ENCODE measurements at regions not wholly inside any gene's neighbourhood (a gene's known extent, or its start where the extent isn't known, plus 50 kb on each side); places are given as distances from the start of the nearest gene placed in this dataset.

DNA sequence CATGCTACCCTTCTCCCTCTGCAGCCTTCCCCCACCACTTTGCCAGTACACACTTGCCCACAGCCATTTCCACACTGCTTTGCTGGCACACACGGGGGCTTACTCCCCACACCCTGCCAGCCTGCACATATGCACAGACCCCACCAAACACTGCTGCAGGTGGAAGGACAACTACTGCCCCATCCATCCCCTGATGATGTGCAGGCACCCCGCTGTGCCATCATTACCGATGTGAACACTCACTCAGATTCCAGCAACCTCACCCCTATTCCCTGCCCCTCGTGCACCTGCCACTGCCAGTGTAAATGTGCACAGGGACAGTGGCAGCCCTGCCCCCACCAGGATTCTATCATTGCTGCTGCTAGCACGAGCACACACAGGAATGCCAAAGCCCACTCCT is 1400.8 kb upstream of the DDX18 start:
- in situ Hi-C loops (cut with MboI; ENCODE audit: low pct_unique_long_range_greater_than_20kb in 2 of 9, low sequenced_read_pairs in 9 of 9, unreplicated experiment in 9 of 9), result no loop called here

DNA sequence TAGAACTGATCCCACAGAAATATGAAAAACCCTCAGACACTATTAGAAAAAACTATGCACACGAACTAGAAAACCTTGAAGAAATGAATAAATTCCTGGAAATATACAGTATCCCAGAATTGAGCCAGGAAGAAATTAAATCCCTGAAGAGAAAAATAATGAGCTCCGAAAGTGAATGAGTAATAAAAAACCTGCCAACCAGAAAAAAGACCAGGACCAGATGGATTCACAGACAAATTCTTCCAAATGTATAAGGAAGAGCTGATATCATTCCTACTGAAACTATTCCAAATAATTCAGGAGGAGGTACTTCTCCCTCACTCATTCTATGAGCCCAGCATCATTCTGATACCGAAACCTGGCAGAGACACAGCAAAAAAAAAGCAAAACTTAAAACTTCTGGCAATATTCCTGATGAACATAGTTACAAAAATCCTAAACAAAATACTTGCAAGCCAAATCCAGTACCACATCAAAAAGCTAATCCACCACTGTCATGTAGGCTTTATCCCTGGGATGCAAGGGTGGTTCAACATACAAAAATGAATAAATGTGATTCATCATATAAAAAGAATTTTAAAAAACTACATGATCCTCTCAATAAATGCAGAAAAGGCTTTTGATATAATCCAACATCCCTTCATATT is 1397.6 kb upstream of the DDX18 start:
- no peak overlapping the region for H3K27ac ChIP-seq
- ATAC-seq (replicated peaks in 6 of 8), result no peak
- 3 to 89% (median 72%) methylated on average over 1 to 3 of the region's 3 CpGs; no CpG with 5 or more reads in 1 of the 10 experiments for WGBS, 10 experiments
- in situ Hi-C loops (cut with MboI; ENCODE audit: low pct_unique_long_range_greater_than_20kb in 2 of 9, low sequenced_read_pairs in 9 of 9, unreplicated experiment in 9 of 9), result no loop called here
- no peaks in the 10 kb centered on the region for H3K4me1 ChIP-seq (replicated peaks in 1 of 2)
- H3K4me3 ChIP-seq, result no peak overlapping the region

More for the DNA sequence above, 1400.8 kb upstream of the DDX18 start:
- no peak overlapping the region for H3K4me3 ChIP-seq
- no peaks in the 10 kb centered on the region for H3K4me1 ChIP-seq (replicated peaks in 1 of 2)
- no peak for ATAC-seq (replicated peaks in 6 of 8)
- H3K27ac ChIP-seq, result no peak overlapping the region
- WGBS, 10 experiments, result 0 to 100% (median 78%) methylated on average over 1 to 4 of the region's 5 CpGs; no CpG with 5 or more reads in 3 of the 10 experiments

DNA sequence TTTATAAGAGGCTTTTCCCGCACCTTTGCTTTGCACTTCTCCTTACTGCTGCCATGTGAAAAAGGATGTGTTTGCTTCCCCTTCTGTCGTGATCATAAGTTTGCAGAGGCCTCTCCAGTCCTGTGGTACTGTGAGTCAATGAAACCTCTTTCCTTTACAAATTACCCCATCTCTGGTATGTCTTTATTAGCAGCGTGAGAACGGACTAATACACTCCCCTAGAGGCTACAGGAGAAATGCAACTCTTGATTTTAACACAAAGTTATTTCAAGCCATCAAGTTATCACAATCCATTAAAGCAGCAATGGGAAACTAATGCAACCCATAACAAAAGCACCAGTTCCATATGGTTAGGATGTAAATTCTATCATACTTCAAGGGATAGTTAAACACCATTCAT is 1378.8 kb upstream of the DDX18 start:
- ATAC-seq (replicated peaks in 6 of 8), result peak in 1 of 8 experiments; percentile 29
- no peaks in the 10 kb centered on the region for H3K4me1 ChIP-seq (replicated peaks in 1 of 2)
- WGBS, 10 experiments, result 0 to 100% (median 53%) methylated on average over 1 to 3 of the region's 4 CpGs; no CpG with 5 or more reads in 3 of the 10 experiments
- in situ Hi-C loops (cut with MboI; ENCODE audit: low pct_unique_long_range_greater_than_20kb in 2 of 9, low sequenced_read_pairs in 9 of 9, unreplicated experiment in 9 of 9), result no loop called here
- H3K4me3 ChIP-seq, result no peak overlapping the region
- H3K27ac ChIP-seq, result no peak overlapping the region

DNA sequence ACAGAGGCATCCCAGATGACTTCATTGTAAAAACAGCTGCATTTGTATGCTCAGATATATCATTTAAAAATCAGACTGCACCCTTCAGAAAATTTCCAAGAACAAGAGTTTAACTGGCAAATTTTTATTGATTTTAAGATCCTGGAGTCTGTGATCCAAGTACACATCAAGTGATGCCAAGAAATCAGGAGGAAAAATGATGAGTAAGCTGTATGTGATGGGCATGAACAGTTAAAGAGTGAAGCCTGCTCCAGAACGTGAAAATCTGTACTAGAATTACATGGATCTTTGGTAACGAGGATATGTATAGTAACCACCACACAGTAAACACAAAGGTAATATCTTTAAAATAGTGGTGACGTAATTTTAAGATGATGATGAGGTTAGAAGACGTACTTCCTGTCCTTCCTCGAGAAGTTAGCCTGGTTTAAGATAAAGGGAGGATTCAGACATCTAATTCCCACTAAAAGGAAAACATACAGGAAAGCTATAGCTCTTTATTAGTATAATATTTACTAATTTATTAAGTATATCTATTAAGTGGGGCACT is 1374.3 kb upstream of the DDX18 start:
- no peak for ATAC-seq (replicated peaks in 6 of 8)
- no peaks in the 10 kb centered on the region for H3K4me1 ChIP-seq (replicated peaks in 1 of 2)
- in situ Hi-C loops (cut with MboI; ENCODE audit: low pct_unique_long_range_greater_than_20kb in 2 of 9, low sequenced_read_pairs in 9 of 9, unreplicated experiment in 9 of 9), result no loop called here
- whole genome bisulfite sequencing, 10 experiments, result 3 to 100% (median 56%) methylated on average over 1 to 5 of the region's 5 CpGs; no CpG with 5 or more reads in 1 of the 10 experiments
- no peak overlapping the region for H3K4me3 ChIP-seq
- H3K27ac ChIP-seq, result no peak overlapping the region

DNA sequence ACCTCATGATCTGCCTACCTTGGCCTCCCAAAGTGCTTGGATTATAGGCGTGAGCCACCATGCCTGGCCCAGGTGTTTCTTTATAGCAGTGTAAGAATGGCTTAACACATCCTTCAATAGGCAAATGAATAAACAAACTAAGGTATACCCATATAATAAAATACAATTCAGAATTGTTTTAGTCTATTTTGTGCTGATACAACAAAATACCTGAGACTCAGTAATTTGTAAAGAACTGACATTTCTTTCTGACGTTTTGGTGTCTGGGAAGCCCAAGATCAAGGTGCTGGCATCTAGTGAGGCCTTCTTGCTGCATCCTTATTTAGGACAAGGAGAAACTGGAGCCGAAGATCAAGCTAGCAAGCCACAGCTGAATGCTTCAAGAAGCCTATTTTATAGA is 1372.1 kb upstream of the DDX18 start:
- 0 to 79% (median 42%) methylated on average over 1 to 3 of the region's 3 CpGs for WGBS, 10 experiments
- Histone ChIP-seq H3K4me3 (no peak overlapping the region), H3K4me1 (replicated peaks in 1 of 2) (no peaks in the 10 kb centered on the region), H3K27ac (no peak overlapping the region)
- no peak for ATAC-seq (replicated peaks in 6 of 8)
- in situ Hi-C loops (cut with MboI; ENCODE audit: low pct_unique_long_range_greater_than_20kb in 2 of 9, low sequenced_read_pairs in 9 of 9, unreplicated experiment in 9 of 9), result no loop called here

DNA sequence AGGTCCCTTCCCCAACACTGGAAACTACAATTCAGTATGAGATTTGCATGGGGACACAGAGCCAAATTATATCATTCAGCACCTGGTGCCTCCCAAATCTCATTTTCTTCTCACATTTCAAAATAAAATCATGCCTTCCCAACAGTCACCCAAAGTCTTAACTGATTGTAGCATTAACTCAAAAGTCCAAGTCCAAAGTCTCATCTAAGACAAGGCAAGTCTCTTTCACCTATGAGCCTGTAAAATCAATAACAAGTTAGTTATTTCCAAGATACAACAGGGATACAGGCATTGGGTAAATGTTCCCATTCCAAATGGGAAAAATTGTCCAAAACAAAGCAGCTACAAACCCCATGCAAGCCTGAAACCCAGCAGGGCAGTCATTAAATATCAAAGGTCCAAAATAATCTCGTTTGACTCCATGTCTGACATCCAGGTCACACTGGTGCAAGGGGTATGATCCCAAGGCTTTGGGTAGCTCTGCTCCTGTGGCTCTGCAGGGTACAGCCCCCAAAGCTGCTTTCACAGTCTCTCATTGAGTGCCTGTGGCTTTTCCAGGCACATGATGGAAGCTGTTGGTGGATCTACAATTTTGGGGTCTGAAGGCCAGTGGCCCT is 1370.1 kb upstream of the DDX18 start:
- in situ Hi-C loops (cut with MboI; ENCODE audit: low pct_unique_long_range_greater_than_20kb in 2 of 9, low sequenced_read_pairs in 9 of 9, unreplicated experiment in 9 of 9), result no loop called here
- no peaks in the 10 kb centered on the region for H3K4me1 ChIP-seq (replicated peaks in 1 of 2)
- H3K4me3 ChIP-seq, result no peak overlapping the region
- 0 to 60% (median 43%) methylated on average over 1 of the region's 1 CpG; no CpG with 5 or more reads in 5 of the 10 experiments for WGBS, 10 experiments
- ATAC-seq (replicated peaks in 6 of 8), result no peak
- no peak overlapping the region for H3K27ac ChIP-seq

DNA sequence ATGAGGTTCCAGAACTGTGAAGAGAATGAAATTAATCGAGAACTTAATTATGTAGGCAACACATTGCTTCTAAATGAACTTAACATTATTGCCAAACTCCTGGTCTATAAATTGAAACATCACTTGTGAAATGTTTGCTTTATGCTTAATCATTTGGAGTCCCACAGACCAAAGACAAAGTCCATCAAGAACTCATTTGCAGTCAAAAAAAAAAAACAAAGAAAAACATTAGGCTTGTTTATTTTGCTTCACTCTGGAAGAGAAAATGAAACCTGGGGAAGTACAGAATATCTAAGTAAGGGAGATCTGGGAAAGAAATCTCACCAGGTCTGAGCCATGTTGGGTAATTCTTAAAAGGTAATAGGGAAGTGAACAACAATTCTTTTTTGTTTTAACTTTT is 1363.5 kb upstream of the DDX18 start:
- Histone ChIP-seq H3K27ac (no peak overlapping the region), H3K4me1 (replicated peaks in 1 of 2) (no peaks in the 10 kb centered on the region), H3K4me3 (no peak overlapping the region)
- no peak for ATAC-seq (replicated peaks in 6 of 8)
- in situ Hi-C loops (cut with MboI; ENCODE audit: low pct_unique_long_range_greater_than_20kb in 2 of 9, low sequenced_read_pairs in 9 of 9, unreplicated experiment in 9 of 9), result no loop called here
- WGBS, 10 experiments, result 0 to 100% (median 50%) methylated on average over 1 of the region's 1 CpG; no CpG with 5 or more reads in 1 of the 10 experiments

DNA sequence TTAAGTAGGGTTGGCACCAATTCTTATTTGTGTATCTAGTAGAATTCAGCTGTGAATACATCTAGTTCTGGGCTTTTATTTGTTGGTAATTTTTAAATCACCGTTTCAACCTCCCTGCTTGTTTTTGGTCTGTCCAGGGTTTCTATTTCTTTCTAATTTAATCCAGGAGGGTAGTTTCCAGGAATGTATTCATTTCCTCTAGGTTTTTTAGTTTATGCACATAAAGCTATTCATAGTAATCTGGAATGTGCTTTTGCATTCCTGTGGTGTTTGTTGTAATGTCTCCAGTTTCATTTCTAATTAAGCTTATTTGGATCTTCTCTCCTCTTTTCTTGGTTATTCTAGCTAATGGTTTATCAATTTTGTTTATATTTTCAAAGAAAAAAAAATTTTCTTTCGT is 1361.8 kb upstream of the DDX18 start:
- H3K4me1 ChIP-seq (replicated peaks in 1 of 2), result no peaks in the 10 kb centered on the region

DNA sequence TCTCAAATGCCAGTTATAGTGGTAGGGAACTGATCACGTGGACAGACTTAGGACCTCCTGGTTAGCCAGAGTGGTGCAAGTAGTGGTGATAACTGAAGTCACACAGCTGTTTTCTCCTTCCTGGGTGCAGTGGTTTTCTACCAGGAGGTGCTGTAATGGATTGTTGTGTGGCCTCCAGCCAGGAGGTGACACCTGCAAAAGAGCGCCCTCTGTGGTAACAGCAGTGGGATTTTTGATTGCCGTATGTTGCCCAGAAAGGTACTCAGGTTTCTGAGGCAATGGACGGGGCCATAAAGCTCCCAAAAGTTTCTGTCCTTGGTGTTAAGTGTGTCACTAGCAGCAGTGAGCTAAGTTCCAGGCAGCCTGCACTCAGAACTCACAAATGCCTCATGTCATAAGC is 1358.1 kb upstream of the DDX18 start:
- no peak for ATAC-seq (replicated peaks in 6 of 8)
- 8 to 100% (median 89%) methylated on average over 1 to 4 of the region's 4 CpGs; no CpG with 5 or more reads in 6 of the 10 experiments for WGBS, 10 experiments
- Histone ChIP-seq H3K4me3 (no peak overlapping the region), H3K27ac (no peak overlapping the region), H3K4me1 (replicated peaks in 1 of 2) (no peaks in the 10 kb centered on the region)
- in situ Hi-C loops (cut with MboI; ENCODE audit: low pct_unique_long_range_greater_than_20kb in 2 of 9, low sequenced_read_pairs in 9 of 9, unreplicated experiment in 9 of 9), result no loop called here

More for the DNA sequence above, 1361.8 kb upstream of the DDX18 start:
- in situ Hi-C loops (cut with MboI; ENCODE audit: low pct_unique_long_range_greater_than_20kb in 2 of 9, low sequenced_read_pairs in 9 of 9, unreplicated experiment in 9 of 9), result no loop called here
- Histone ChIP-seq H3K27ac (no peak overlapping the region), H3K4me3 (no peak overlapping the region)
- 0 to 80% (median 32%) methylated on average over 1 to 2 of the region's 2 CpGs for WGBS, 10 experiments
- peak in 3 of 8 experiments; percentile 89 to 96 (median 95) for ATAC-seq (replicated peaks in 6 of 8)

DNA sequence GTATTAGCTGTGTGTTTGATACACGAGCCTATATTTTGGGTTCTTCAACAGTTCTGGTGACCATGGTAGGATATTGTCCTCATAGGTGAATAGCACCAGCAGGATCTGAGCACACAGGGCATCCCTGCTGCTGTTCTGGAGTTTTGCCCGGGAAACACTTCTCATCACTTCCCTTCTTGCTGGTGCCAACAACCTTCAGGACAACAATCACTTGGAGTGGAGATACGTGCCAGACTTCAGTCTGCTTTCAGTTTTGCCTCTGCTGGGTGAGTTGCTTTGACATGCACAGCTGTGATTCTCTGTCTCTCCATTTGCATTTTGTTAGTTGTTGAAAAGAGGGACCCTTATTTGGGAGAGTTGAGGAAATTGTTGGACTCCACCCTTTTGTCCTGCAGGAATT is 1347.2 kb upstream of the DDX18 start:
- WGBS, 10 experiments, result 0 to 50% (median 23%) methylated on average over 1 to 3 of the region's 3 CpGs; no CpG with 5 or more reads in 6 of the 10 experiments
- in situ Hi-C loops (cut with MboI; ENCODE audit: low pct_unique_long_range_greater_than_20kb in 2 of 9, low sequenced_read_pairs in 9 of 9, unreplicated experiment in 9 of 9), result no loop called here
- Histone ChIP-seq H3K4me1 (replicated peaks in 1 of 2) (no peaks in the 10 kb centered on the region), H3K27ac (no peak overlapping the region), H3K4me3 (no peak overlapping the region)
- peak in 1 of 8 experiments; percentile 25 for ATAC-seq (replicated peaks in 6 of 8)

DNA sequence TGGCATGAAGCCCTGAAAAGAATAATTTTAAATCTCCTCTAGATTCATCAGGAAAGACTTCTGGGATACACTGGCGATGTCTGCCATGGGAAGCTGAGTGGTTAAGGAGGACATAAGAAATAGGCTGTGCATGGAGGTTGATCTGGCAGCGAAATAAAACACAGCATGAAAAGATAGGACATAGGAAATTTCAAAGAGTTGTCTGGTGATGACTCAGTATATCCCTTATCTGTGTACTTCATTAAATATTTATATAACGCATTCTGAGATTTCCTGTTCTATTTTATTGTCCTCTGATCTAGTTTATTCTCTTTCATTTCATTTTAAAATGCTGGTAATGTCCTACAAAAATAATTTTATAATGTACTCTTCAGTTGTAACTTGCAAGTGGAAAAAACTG is 1337.3 kb upstream of the DDX18 start:
- ATAC-seq (replicated peaks in 6 of 8), result no peak
- no peaks in the 10 kb centered on the region for H3K4me1 ChIP-seq (replicated peaks in 1 of 2)
- no peak overlapping the region for H3K4me3 ChIP-seq
- no peak overlapping the region for H3K27ac ChIP-seq
- 0 to 100% (median 86%) methylated on average over 1 to 3 of the region's 3 CpGs; no CpG with 5 or more reads in 1 of the 10 experiments for WGBS, 10 experiments
- in situ Hi-C loops (cut with MboI; ENCODE audit: low pct_unique_long_range_greater_than_20kb in 2 of 9, low sequenced_read_pairs in 9 of 9, unreplicated experiment in 9 of 9), result no loop called here

DNA sequence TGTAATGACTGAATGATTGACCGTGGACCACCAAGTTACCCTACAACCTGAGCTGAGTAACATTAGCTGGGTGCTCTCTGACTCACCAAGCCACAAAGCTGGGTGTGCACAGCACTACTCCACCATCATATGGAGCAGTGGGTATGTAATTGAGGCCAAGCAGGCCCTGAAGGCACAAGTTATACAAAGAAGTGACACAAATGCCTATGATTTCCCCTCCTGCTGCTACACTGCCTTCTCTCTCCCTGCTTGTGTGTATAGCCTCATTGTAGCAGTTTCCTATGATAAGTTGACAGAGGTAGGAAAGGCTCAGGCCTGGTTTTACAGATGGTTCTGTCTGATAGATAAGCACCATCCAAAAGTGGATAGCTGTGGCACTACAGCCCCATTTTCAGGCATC is 1327.2 kb upstream of the DDX18 start:
- in situ Hi-C loops (cut with MboI; ENCODE audit: low pct_unique_long_range_greater_than_20kb in 2 of 9, low sequenced_read_pairs in 9 of 9, unreplicated experiment in 9 of 9), result no loop called here
- H3K4me3 ChIP-seq, result no peak overlapping the region
- WGBS, 10 experiments, result 0 to 100% (median 100%) methylated on average over 1 of the region's 1 CpG; no CpG with 5 or more reads in 5 of the 10 experiments
- H3K27ac ChIP-seq, result no peak overlapping the region
- no peaks in the 10 kb centered on the region for H3K4me1 ChIP-seq (replicated peaks in 1 of 2)
- no peak for ATAC-seq (replicated peaks in 6 of 8)

DNA sequence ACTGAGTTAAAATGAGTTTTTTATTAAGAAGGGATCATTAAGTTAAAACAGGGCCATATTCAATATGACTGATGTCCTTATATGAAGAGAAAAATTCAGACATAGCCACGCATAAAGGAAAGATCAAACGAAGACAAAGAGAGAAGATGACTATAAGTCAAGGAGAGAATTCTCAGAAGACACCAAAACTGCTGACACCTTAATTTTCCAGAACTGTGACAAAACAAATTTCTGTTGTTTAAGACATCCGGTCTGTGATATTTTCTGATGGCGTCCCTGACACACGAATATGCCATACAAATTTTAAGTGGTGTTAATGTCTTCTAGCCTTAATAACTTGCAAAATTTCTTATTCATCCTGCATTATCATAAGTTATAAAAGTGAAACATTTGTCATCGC is 1325.2 kb upstream of the DDX18 start:
- Histone ChIP-seq H3K4me3 (no peak overlapping the region), H3K4me1 (replicated peaks in 1 of 2) (no peaks in the 10 kb centered on the region), H3K27ac (no peak overlapping the region)
- in situ Hi-C loops (cut with MboI; ENCODE audit: low pct_unique_long_range_greater_than_20kb in 2 of 9, low sequenced_read_pairs in 9 of 9, unreplicated experiment in 9 of 9), result no loop called here
- ATAC-seq (replicated peaks in 6 of 8), result no peak
- 0 to 91% (median 72%) methylated on average over 3 to 6 of the region's 6 CpGs for WGBS, 10 experiments

Data from motor neuron (in vitro differentiated cells).